HG02571 (cell line): ENCODE measurements at regions not wholly inside any gene's neighbourhood (a gene's known extent, or its start where the extent isn't known, plus 50 kb on each side); places are given as distances from the start of the nearest gene placed in this dataset.

Source experiments
- ATAC-seq: cut with Tn5 transposase; IDR thresholded peaks from one replicate; pipeline ENCODE4 v1.9.1; 2021; ENCODE audit warnings: mild to moderate bottlenecking, moderate library complexity; ENCODE audit not compliant: unreplicated experiment

DNA sequence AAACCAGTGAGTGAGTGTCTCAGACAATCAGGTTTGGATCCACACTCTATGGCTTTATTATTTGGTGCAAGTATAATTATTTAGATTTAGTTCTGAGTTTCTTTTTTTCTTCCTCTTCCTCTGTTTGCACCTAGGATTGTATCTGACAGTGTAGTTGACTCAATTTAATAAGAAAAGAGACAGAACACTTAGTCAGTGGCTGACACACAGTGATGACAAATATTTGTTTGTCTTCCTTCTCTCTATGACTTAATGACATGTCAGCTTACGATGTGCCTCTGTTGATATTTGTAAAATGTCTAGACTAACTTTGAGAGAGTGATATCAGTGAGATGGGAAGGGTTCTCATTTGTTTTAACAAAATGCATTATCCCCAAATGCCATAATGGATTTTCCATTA is 129.5 kb upstream of the SLC10A2 start:
- no peak for ATAC-seq

DNA sequence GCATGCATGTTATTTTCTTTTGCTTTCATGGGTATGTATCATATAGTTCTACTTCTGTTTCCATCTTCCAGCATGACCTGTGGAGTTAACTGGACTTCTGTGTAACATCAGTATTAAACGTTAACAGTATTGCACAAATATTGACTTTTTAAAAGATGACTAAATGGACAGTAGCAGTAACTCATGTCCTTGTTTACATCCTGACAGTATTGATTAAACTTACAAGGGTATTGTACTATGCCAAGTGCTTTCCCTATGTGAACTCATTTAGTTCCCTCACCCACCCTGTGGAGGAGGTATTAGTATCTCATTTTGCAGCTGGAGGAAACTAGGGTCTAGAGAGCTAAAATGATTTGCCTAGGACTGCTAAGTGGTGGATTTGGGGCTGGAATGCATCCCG is 128.7 kb upstream of the SLC10A2 start:
- ATAC-seq = no peak

GRCh38 chr13:103192511-103193135 is 126.4 kb upstream of the SLC10A2 start:
- no peak for ATAC-seq

DNA sequence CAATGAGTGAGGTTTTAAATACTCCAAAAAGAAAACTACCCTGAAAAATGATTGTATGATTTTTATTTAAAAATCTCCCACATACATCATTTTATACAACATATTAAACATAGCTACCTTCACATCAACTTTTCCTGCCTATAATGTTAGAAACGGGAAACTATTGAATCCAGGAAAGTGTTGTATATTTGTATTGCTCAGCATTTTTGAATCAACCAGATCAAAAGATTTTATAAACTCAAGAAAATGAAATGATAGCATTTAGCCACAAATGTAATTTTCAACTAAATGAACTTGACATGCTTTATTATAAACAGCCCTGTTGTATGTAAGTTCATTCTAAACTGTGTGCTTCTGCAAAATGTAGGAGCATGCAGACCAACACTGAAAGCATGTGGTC is 124.6 kb upstream of the SLC10A2 start:
- ATAC-seq = no peak

- ATAC-seq = no peak
These were observed 122.6 kb upstream of the SLC10A2 start for GRCh38 chr13:103188713-103189326.

DNA sequence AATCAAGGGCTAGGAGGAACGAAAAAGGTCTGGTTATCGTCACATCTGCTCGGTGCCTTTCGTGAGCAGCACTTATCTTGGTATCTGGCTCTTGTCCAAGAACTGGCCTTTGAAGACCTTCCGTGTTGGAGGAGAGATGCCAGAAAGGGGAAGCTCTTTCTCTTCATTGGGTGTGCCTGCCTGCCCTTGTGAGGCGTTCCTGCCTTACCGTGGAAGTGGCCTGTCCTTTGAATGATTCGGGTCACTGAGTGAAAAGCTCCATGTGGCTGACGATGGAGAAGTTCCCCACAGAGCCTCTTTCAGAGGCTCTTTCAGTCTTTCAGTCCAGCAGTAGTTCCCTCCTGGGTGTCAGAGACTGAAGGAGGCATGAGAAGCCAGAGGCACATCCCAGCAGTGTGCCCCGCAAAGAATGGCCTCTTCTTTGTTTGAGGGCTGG is 121.5 kb upstream of the SLC10A2 start:
- no peak for ATAC-seq

GRCh38 chr13:103184413-103184812 is 118.2 kb upstream of the SLC10A2 start:
- ATAC-seq = no peak

GRCh38 chr13:103178986-103179943 is 113.0 kb upstream of the SLC10A2 start:
- no peak for ATAC-seq

- no peak for ATAC-seq
These were observed 108.7 kb upstream of the SLC10A2 start for GRCh38 chr13:103174966-103175365.

- ATAC-seq = no peak
These were observed 102.8 kb upstream of the SLC10A2 start for GRCh38 chr13:103168901-103169508.

GRCh38 chr13:103164251-103164650 is 98.0 kb upstream of the SLC10A2 start:
- ATAC-seq = no peak

DNA sequence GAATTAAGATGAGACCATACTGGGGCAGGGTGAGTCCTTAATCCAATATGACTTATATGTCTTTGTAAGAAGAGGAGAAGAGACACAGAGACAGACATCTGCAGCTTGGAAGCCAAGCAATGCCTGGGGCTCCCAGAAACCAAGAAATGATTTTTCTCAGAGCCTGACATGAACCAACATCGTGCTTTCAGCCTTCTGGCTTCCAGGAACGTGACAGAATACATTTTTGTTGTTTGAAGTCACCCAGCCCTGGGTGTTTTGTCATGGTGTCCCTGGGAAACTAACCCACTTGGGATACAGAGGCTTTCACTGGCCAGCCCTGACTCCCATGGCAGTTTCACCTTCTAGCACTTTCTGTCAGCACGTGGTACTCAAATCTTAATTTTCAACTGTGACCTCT is 95.3 kb upstream of the SLC10A2 start:
- ATAC-seq = no peak

- ATAC-seq = no peak
These were observed 91.4 kb upstream of the SLC10A2 start for GRCh38 chr13:103157434-103158145.

GRCh38 chr13:103157016-103157415 is 90.8 kb upstream of the SLC10A2 start:
- ATAC-seq = no peak

DNA sequence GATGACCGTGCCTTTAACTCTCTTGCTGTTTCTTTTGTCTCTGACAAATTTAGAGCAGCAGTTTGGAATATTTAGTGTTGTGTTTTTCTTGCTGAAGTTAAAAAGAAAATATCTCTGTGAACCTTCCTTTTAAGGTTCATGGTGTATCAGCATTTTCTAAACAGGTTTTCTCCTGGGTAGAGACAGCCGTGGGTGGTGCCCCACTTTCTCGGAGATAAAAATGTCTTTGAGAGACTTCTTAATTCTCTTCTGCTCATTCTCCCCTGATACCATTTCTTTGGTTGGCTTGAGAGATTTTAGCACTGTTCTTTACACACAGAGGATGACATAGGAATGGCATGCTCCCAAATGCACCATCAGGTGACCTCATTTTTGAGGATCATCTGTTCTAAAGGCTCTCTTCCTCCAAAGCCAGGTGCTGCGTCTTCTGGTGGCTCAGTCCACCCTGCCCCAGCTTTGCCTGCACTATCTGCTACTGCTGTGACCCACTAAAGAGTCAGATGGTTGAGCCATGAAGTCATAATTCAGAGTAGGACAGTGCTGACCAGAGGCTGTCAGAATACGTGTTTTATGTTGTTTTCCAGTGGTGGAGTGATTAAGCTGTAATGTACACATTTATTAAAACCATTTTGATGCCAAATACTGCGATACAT is 90.3 kb upstream of the SLC10A2 start:
- no peak for ATAC-seq

- ATAC-seq = no peak
These were observed 87.2 kb upstream of the SLC10A2 start for GRCh38 chr13:103153466-103153865.

GRCh38 chr13:103147961-103148360 is 81.7 kb upstream of the SLC10A2 start:
- ATAC-seq = no peak

DNA sequence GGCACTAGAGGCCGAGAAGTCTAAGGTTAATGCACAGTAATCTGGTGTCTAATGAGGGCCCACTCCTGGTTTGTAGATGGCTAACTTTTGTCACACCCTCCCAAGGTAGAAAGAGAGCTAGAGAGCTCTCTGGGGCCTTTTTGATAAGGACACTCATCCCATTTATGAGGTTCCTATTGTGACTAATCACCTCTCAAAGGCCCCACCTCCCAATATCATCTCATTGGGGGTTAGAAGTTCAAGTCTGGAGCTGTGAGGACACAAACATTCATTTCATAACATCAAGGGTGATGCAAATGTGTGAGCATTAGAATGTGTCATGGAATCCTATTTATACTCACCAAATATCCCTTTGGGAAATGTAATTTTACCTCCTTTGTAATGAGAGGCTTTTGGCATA is 79.2 kb upstream of the SLC10A2 start:
- ATAC-seq = no peak

DNA sequence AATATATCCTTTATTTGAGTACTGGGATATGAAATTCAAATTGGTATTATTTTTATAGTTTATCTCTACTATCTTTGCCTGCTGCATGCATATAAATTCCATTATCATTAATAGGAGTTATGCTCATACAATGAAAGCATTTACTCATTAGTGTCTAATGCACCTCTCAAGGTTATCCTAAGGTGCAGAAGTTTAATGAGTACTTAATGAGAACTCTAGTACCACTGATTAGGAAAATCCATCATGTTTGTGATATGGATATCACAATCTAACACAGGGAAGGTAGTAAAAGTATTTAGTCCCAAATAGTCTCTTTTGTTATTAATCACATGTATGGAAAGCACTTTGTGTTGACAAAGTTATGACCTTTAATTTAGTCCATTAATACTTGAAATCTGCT is 77.2 kb upstream of the SLC10A2 start:
- no peak for ATAC-seq

DNA sequence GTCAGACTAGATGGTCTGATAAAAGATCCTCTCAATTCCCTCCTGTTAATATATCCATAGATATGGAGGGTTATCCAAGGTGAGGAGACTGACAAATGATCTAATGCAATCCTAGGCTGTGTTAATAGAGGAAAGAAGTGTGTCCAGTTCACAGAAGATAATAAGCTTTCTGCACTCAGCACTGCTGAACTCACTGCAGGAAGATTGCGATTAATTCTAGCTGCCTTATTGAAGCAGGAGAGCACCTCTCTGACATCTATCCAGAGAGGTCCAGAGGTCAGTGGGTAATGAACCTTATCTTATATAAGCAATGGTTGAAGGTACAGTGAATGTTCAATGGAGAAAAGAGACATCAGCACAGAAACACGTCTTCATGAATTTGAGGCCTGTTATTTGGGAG is 75.9 kb upstream of the SLC10A2 start:
- no peak for ATAC-seq
